ENCODE measurements at regions not wholly inside any gene's neighbourhood (a gene's known extent, or its start where the extent isn't known, plus 50 kb on each side); places are given as distances from the start of the nearest gene placed in this dataset.

DNA sequence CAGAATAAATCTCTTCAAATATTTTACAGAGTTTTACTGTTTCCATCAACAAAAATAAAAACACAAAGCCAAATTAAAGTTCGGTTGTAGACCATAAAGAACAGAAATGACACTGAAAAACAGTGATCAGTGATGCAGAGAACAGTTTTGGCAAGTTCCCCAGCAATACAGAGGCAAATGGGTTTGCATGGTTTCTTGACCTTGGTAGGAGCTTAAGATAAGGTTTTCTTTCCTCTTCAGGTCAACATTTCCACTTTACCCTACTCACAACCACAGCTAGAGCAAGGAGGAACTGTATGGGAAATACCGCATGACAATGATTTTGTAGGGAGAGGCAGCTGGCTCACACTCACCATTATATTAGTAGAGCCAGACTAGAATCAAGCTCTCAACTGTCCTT is 199.5 kb downstream of the SH2D4B start:
- TF ChIP-seq, protein P1, sequence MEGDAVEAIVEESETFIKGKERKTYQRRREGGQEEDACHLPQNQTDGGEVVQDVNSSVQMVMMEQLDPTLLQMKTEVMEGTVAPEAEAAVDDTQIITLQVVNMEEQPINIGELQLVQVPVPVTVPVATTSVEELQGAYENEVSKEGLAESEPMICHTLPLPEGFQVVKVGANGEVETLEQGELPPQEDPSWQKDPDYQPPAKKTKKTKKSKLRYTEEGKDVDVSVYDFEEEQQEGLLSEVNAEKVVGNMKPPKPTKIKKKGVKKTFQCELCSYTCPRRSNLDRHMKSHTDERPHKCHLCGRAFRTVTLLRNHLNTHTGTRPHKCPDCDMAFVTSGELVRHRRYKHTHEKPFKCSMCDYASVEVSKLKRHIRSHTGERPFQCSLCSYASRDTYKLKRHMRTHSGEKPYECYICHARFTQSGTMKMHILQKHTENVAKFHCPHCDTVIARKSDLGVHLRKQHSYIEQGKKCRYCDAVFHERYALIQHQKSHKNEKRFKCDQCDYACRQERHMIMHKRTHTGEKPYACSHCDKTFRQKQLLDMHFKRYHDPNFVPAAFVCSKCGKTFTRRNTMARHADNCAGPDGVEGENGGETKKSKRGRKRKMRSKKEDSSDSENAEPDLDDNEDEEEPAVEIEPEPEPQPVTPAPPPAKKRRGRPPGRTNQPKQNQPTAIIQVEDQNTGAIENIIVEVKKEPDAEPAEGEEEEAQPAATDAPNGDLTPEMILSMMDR (IDR thresholded peaks at IDR 0.05), result no peak
- TF ChIP-seq GABPA (IDR thresholded peaks at IDR 0.05; ENCODE audit: low read depth) (no peak), YY1 (IDR thresholded peaks at IDR 0.05; ENCODE audit: low read depth) (no peak), EP300 (IDR thresholded peaks at IDR 0.05; ENCODE audit: borderline replicate concordance in 1 of 2, low read depth in 1 of 2, low read length in 1 of 2) (no peak), POLR2AphosphoS5 (IDR thresholded peaks at IDR 0.05; ENCODE audit: low read depth, low read length) (no peak), NRF1 (IDR thresholded peaks at IDR 0.05; ENCODE audit: low read depth, low read length) (no peak)
- TF ChIP-seq, protein P2, sequence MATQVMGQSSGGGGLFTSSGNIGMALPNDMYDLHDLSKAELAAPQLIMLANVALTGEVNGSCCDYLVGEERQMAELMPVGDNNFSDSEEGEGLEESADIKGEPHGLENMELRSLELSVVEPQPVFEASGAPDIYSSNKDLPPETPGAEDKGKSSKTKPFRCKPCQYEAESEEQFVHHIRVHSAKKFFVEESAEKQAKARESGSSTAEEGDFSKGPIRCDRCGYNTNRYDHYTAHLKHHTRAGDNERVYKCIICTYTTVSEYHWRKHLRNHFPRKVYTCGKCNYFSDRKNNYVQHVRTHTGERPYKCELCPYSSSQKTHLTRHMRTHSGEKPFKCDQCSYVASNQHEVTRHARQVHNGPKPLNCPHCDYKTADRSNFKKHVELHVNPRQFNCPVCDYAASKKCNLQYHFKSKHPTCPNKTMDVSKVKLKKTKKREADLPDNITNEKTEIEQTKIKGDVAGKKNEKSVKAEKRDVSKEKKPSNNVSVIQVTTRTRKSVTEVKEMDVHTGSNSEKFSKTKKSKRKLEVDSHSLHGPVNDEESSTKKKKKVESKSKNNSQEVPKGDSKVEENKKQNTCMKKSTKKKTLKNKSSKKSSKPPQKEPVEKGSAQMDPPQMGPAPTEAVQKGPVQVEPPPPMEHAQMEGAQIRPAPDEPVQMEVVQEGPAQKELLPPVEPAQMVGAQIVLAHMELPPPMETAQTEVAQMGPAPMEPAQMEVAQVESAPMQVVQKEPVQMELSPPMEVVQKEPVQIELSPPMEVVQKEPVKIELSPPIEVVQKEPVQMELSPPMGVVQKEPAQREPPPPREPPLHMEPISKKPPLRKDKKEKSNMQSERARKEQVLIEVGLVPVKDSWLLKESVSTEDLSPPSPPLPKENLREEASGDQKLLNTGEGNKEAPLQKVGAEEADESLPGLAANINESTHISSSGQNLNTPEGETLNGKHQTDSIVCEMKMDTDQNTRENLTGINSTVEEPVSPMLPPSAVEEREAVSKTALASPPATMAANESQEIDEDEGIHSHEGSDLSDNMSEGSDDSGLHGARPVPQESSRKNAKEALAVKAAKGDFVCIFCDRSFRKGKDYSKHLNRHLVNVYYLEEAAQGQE (IDR thresholded peaks at IDR 0.05; ENCODE audit: low read depth, low read length), result no peak
- TF ChIP-seq, protein P3, sequence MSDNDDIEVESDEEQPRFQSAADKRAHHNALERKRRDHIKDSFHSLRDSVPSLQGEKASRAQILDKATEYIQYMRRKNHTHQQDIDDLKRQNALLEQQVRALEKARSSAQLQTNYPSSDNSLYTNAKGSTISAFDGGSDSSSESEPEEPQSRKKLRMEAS (IDR thresholded peaks at IDR 0.05; ENCODE audit: low read depth), result no peak
